Mesothelial cell of epicardium (in vitro differentiated cells): ENCODE measurements at regions not wholly inside any gene's neighbourhood (a gene's known extent, or its start where the extent isn't known, plus 50 kb on each side); places are given as distances from the start of the nearest gene placed in this dataset.

Source experiments
- DNase-seq, 2 experiments: peaks; one replicate each; pipeline ENCODE4 v3.0.0; 2021; ENCODE audit warnings: low spot score in 2 of 2; ENCODE audit not compliant: unreplicated experiment in 2 of 2
- H3K27ac Mint-ChIP-seq: 2 replicates; pipeline ENCODE4 v1.8.0; 2021; ENCODE audit warnings: mixed read lengths
- H3K27me3 Mint-ChIP-seq: 2 replicates; pipeline ENCODE4 v1.8.0; 2021; ENCODE audit warnings: low read depth, mixed read lengths
- H3K36me3 Mint-ChIP-seq: 2 replicates; pipeline ENCODE4 v1.8.0; 2021; ENCODE audit warnings: mixed read lengths
- H3K4me1 Mint-ChIP-seq: 2 replicates; pipeline ENCODE4 v1.8.0; 2021; ENCODE audit warnings: mixed read lengths
- H3K4me3 Mint-ChIP-seq: 2 replicates; pipeline ENCODE4 v1.8.0; 2021; ENCODE audit warnings: mild to moderate bottlenecking, moderate library complexity, mixed read lengths
- H3K9me3 Mint-ChIP-seq: 2 replicates; pipeline ENCODE4 v1.8.0; 2021; ENCODE audit warnings: mixed read lengths
- CTCF ChIP-seq: fragments of 200-600 bp; sonication (generic); IDR thresholded peaks from one replicate; pipeline ENCODE4 v1.5.0; 2021; ENCODE audit warnings: antibody characterized with exemption; ENCODE audit not compliant: unreplicated experiment

DNA sequence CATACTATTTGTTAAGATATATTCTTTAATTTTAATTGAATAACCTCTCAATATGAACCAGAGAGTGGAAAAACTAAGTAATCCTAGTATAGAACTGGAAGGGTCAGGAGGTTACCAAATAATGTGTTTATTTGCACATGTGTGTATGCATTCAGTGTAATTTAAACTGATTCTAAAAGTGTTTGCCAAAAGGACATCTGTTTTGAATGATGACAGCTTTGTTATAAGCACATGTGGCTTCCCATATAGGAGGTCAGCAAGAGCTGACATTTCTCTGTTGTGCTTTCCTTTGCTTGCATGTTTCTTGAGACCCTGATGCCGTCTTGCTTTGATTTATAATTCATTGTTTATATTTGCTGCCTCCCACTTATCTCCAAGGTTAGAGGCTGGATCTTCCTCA is 383.4 kb downstream of the BRINP1 start:
- H3K4me3 Mint-ChIP-seq: no peak overlapping the region
- peaks cover 9% of the 10 kb centered on the region for H3K4me1 Mint-ChIP-seq
- H3K9me3 Mint-ChIP-seq: no peaks in the 10 kb centered on the region
- no peak for TF ChIP-seq CTCF
- no peak overlapping the region for H3K27ac Mint-ChIP-seq
- peaks cover 19% of the 10 kb centered on the region for H3K27me3 Mint-ChIP-seq
- no peak for DNase-seq
- H3K36me3 Mint-ChIP-seq: no peaks in the 10 kb centered on the region

DNA sequence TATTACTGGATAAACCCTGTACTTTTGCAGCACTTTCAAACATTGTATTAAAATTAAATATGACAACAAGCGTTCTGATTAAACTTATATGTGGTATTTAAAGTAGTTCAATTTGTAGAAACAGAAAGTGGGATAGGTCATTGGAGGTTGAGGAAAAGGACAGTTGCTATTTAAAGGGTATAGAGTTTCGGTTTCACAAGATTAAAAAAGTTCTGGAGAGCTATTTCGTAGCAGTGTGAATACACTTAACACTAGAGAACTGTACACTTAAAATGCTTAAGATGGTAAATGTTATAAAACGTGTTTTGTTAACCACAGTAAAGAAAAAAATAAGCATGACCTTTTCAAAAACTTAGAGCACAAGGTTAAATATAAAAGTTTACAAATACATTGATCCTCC is 382.1 kb downstream of the BRINP1 start:
- H3K9me3 Mint-ChIP-seq: no peaks in the 10 kb centered on the region
- no peak for DNase-seq
- no peak overlapping the region for H3K27ac Mint-ChIP-seq
- H3K27me3 Mint-ChIP-seq: peaks cover 19% of the 10 kb centered on the region
- H3K4me1 Mint-ChIP-seq: peaks cover 9% of the 10 kb centered on the region
- no peak overlapping the region for H3K4me3 Mint-ChIP-seq
- H3K36me3 Mint-ChIP-seq: no peaks in the 10 kb centered on the region
- no peak for TF ChIP-seq CTCF

- Mint-ChIP-seq H3K9me3 (no peaks in the 10 kb centered on the region), H3K4me1 (peaks cover 12% of the 10 kb centered on the region)
- no peak for TF ChIP-seq CTCF
These were observed 378.3 kb downstream of the BRINP1 start for GRCh38 chr9:118990949-118991348.

GRCh38 chr9:118991366-118992285 is 377.6 kb downstream of the BRINP1 start:
- DNase-seq: no peak
- no peak for TF ChIP-seq CTCF
- no peaks in the 10 kb centered on the region for H3K9me3 Mint-ChIP-seq
- peaks cover 16% of the 10 kb centered on the region for H3K27me3 Mint-ChIP-seq
- H3K27ac Mint-ChIP-seq: no peak overlapping the region
- peaks cover 12% of the 10 kb centered on the region for H3K4me1 Mint-ChIP-seq
- H3K36me3 Mint-ChIP-seq: no peaks in the 10 kb centered on the region
- no peak overlapping the region for H3K4me3 Mint-ChIP-seq

More at GRCh38 chr9:118990949-118991348, 378.3 kb downstream of the BRINP1 start:
- no peak overlapping the region for H3K27ac Mint-ChIP-seq
- DNase-seq: no peak
- no peak overlapping the region for H3K4me3 Mint-ChIP-seq
- no peaks in the 10 kb centered on the region for H3K36me3 Mint-ChIP-seq
- peaks cover 16% of the 10 kb centered on the region for H3K27me3 Mint-ChIP-seq

- no peak for TF ChIP-seq CTCF
- no peaks in the 10 kb centered on the region for H3K9me3 Mint-ChIP-seq
- H3K27ac Mint-ChIP-seq: no peak overlapping the region
- H3K4me1 Mint-ChIP-seq: peaks cover 12% of the 10 kb centered on the region
- DNase-seq: no peak
- H3K27me3 Mint-ChIP-seq: peaks cover 12% of the 10 kb centered on the region
- no peak overlapping the region for H3K4me3 Mint-ChIP-seq
- H3K36me3 Mint-ChIP-seq: no peaks in the 10 kb centered on the region
These were observed 376.1 kb downstream of the BRINP1 start for GRCh38 chr9:118992813-118993794.
